Epithelial cell of proximal tubule (primary cell): ENCODE measurements at regions not wholly inside any gene's neighbourhood (a gene's known extent, or its start where the extent isn't known, plus 50 kb on each side); places are given as distances from the start of the nearest gene placed in this dataset.

Experiments
- DNase-seq: peaks from one replicate; pipeline ENCODE4 v3.0.0-alpha.2; 2011; ENCODE audit warnings: low read depth
- H3K4me3 ChIP-seq: 2 replicates; pipeline ENCODE4 v1.5.1; 2011; ENCODE audit warnings: low read depth, mild to moderate bottlenecking, low read length
- CTCF ChIP-seq: conservative IDR thresholded peaks from 2 replicates; pipeline ENCODE4 v1.5.1; 2012; ENCODE audit warnings: low read depth, mild to moderate bottlenecking, low read length

GRCh38 chr11:30811226-30811755 is 225.1 kb upstream of the MPPED2 start:
- no peak for TF ChIP-seq CTCF
- no peak overlapping the region for H3K4me3 ChIP-seq
- no peak for DNase-seq

GRCh38 chr11:30810116-30810515 is 224.0 kb upstream of the MPPED2 start:
- DNase-seq: no peak
- H3K4me3 ChIP-seq: no peak overlapping the region
- TF ChIP-seq CTCF: no peak

- TF ChIP-seq CTCF: no peak
- H3K4me3 ChIP-seq: no peak overlapping the region
- DNase-seq: no peak
Observed at GRCh38 chr11:30801357-30801756, 215.2 kb upstream of the MPPED2 start.

- DNase-seq: no peak
- TF ChIP-seq CTCF: no peak
- H3K4me3 ChIP-seq: no peak overlapping the region
Observed at GRCh38 chr11:30800904-30801303, 214.8 kb upstream of the MPPED2 start.

GRCh38 chr11:30798547-30799236 is 212.5 kb upstream of the MPPED2 start:
- no peak for DNase-seq
- no peak for TF ChIP-seq CTCF
- H3K4me3 ChIP-seq: no peak overlapping the region

GRCh38 chr11:30789270-30789669 is 203.1 kb upstream of the MPPED2 start:
- DNase-seq: peak; percentile 67
- TF ChIP-seq CTCF: no peak
- H3K4me3 ChIP-seq: no peak overlapping the region

GRCh38 chr11:30788849-30789248 is 202.7 kb upstream of the MPPED2 start:
- DNase-seq: peak; percentile 1
- TF ChIP-seq CTCF: no peak
- no peak overlapping the region for H3K4me3 ChIP-seq
